GM12878 (cell line): ENCODE measurements at regions not wholly inside any gene's neighbourhood (a gene's known extent, or its start where the extent isn't known, plus 50 kb on each side); places are given as distances from the start of the nearest gene placed in this dataset.

Experiments used
- ATAC-seq: fragments of 200-7000 bp; cut with Tn5 transposase; 3 replicates; pipeline ENCODE4 v1.9.1; 2020; ENCODE audit warnings: mild to moderate bottlenecking, moderate library complexity
- BruUV-seq: library from RNA; stranded (reverse); fragments of 400-500 nt; replicated peaks from 2 replicates; lab custom pipeline; 2021; lab: Mats Ljungman, UMichigan
- CTCF ChIA-PET: fragments of 300-600 bp; sonication (Branson Sonifier 250); formaldehyde crosslinking; extraction: SDS; loops from one replicate; lab custom pipeline; 2021; ENCODE audit warnings: inconsistent platforms; lab: Yijun Ruan, JAX
- POLR2A ChIA-PET: fragments of 350-600 bp; formaldehyde crosslinking; extraction: SDS; loops from one replicate; lab custom pipeline; 2021; ENCODE audit warnings: inconsistent platforms; lab: Charles Lee
- RAD21 ChIA-PET: fragments of 300-600 bp; sonication (Branson Sonifier 250); formaldehyde crosslinking; loops from one replicate; lab custom pipeline; 2023; ENCODE audit warnings: antibody characterized with exemption; ENCODE audit not compliant: unreplicated experiment; lab: Charles Lee
- SMC1A ChIA-PET: fragments of 300-600 bp; sonication (Branson Sonifier 250); formaldehyde crosslinking; loops from one replicate; lab custom pipeline; 2023; ENCODE audit not compliant: unreplicated experiment, uncharacterized antibody; lab: Charles Lee
- DNase-seq: peaks from one replicate; pipeline ENCODE4 v3.0.0-alpha.2; 2011; ENCODE audit warnings: low read depth, low spot score
- FAIRE-seq: peaks from 3 replicates; lab custom pipeline; 2011; peaks lifted over from hg19 to GRCh38; lab: Jason Lieb, UNC
- H2AFZ ChIP-seq: 2 replicates; pipeline ENCODE4 v1.6.0; 2011; ENCODE audit warnings: low read depth, low read length, control low read depth; ENCODE audit not compliant: control insufficient read depth
- H3K27ac ChIP-seq: 2 replicates; pipeline ENCODE4 v1.5.1; 2011; ENCODE audit warnings: control low read depth; ENCODE audit not compliant: control insufficient read depth, insufficient read depth
- H3K27me3 ChIP-seq, 2 experiments: replicated peaks in 1 of 2; 2 replicates each; pipeline versions ENCODE4 v1.6.0 to v1.6.1; 2011; ENCODE audit warnings: low read length in 1 of 2; ENCODE audit not compliant: control insufficient read depth in 2 of 2, insufficient read depth in 2 of 2
- H3K36me3 ChIP-seq, 2 experiments: 2 replicates each; pipeline ENCODE4 v1.5.1; 2011; ENCODE audit warnings: low read length in 1 of 2; ENCODE audit not compliant: control insufficient read depth in 2 of 2, insufficient read depth in 2 of 2
- H3K4me1 ChIP-seq: 2 replicates; pipeline ENCODE4 v1.6.1; 2011; ENCODE audit warnings: mild to moderate bottlenecking, low read length, moderate library complexity, mixed read lengths; ENCODE audit not compliant: control insufficient read depth, insufficient read depth
- H3K4me2 ChIP-seq: 2 replicates; pipeline ENCODE4 v1.6.0; 2011; ENCODE audit warnings: control low read depth; ENCODE audit not compliant: control insufficient read depth, insufficient read depth
- H3K4me3 ChIP-seq: fragments of 200-600 bp; sonication (generic); 2 replicates; pipeline ENCODE4 v1.5.1; 2016
- H3K79me2 ChIP-seq: 2 replicates; pipeline ENCODE4 v1.6.0; 2011; ENCODE audit warnings: low read length; ENCODE audit not compliant: control insufficient read depth, insufficient read depth
- H3K9ac ChIP-seq: 2 replicates; pipeline ENCODE4 v1.8.0; 2011; ENCODE audit warnings: low read length, control low read depth, mixed read lengths; ENCODE audit not compliant: control insufficient read depth, insufficient read depth
- H3K9me3 ChIP-seq: replicated peaks from 3 replicates; pipeline ENCODE4 v1.5.1; 2011; ENCODE audit warnings: mild to moderate bottlenecking, low read length; ENCODE audit not compliant: control insufficient read depth, insufficient read depth
- H4K20me1 ChIP-seq: 2 replicates; pipeline ENCODE4 v1.6.0; 2011; ENCODE audit not compliant: control insufficient read depth, insufficient read depth
- CBX5 ChIP-seq: sonication (generic); IDR thresholded peaks from 2 replicates; pipeline ENCODE4 v1.6.1; 2016; ENCODE audit warnings: low read depth, moderate library complexity, mild to moderate bottlenecking, inconsistent platforms
- GABPA ChIP-seq: IDR thresholded peaks from 2 replicates; pipeline ENCODE4 v1.6.1; 2014; ENCODE audit warnings: antibody characterized with exemption, low read depth, mild to moderate bottlenecking, inconsistent platforms
- JUNB ChIP-seq: IDR thresholded peaks from 2 replicates; pipeline ENCODE4 v1.6.1; 2016; ENCODE audit warnings: antibody characterized with exemption, mild to moderate bottlenecking
- MEF2B ChIP-seq: fragments of 450-650 bp; IDR thresholded peaks from 2 replicates; pipeline ENCODE4 v1.6.1; 2018; ENCODE audit warnings: mild to moderate bottlenecking, moderate library complexity; ENCODE audit not compliant: partially characterized antibody, poor library complexity, severe bottlenecking
- NBN ChIP-seq: fragments of 450-650 bp; IDR thresholded peaks from 2 replicates; pipeline ENCODE4 v1.6.1; 2016
- NR2C2 ChIP-seq: IDR thresholded peaks from 2 replicates; pipeline ENCODE4 v1.6.1; 2011; ENCODE audit warnings: borderline replicate concordance, low read depth; ENCODE audit not compliant: control insufficient read depth, insufficient read length
- POLR2AphosphoS2 ChIP-seq: IDR thresholded peaks from 2 replicates; pipeline ENCODE4 v1.6.1; 2011; ENCODE audit warnings: low read depth, mild to moderate bottlenecking, low read length, improper control_type of control experiment, moderate library complexity
- POLR2AphosphoS5 ChIP-seq: IDR thresholded peaks from 2 replicates; pipeline ENCODE4 v1.6.1; 2011; ENCODE audit warnings: mild to moderate bottlenecking, low read length, inconsistent platforms
- RCOR1 ChIP-seq: conservative IDR thresholded peaks from 2 replicates; pipeline ENCODE4 v1.6.1; 2012; ENCODE audit warnings: low read depth, low read length, improper control_type of control experiment
- SMAD5 ChIP-seq: IDR thresholded peaks from 2 replicates; pipeline ENCODE4 v1.6.1; 2016; ENCODE audit warnings: antibody characterized with exemption, low read depth
- SMC3 ChIP-seq: IDR thresholded peaks from 2 replicates; pipeline ENCODE4 v1.6.1; 2011; ENCODE audit warnings: low read length, improper control_type of control experiment, borderline replicate concordance
- SUPT20H ChIP-seq: IDR thresholded peaks from 2 replicates; pipeline ENCODE4 v1.6.1; 2011; ENCODE audit warnings: low read depth, mild to moderate bottlenecking, low read length, moderate library complexity, borderline replicate concordance; ENCODE audit not compliant: control insufficient read depth
- WRNIP1 ChIP-seq: IDR thresholded peaks from 2 replicates; pipeline ENCODE4 v1.6.1; 2011; ENCODE audit warnings: low read depth, low read length, improper control_type of control experiment, borderline replicate concordance
- WGBS: methylation state at CpG from one replicate; pipeline ENCODE4 v1.1.6; 2016; ENCODE audit warnings: low lambda C conversion rate; ENCODE audit not compliant: insufficient replicate concordance, insufficient coverage; ENCODE audit errors: missing lambda C conversion rate; 5-methylcytosine and 5-hydroxymethylcytosine counted together
- in situ Hi-C: fragments of 300-500 bp; cut with MboI; formaldehyde crosslinking; loops from 9 replicates; pipeline ENCODE4 v1.14.3; 2018; ENCODE audit warnings: mixed read lengths
- intact Hi-C: fragments of 100-400 bp; cut with micrococcal nuclease; formaldehyde crosslinking; loops from one replicate; pipeline ENCODE4 v1.14.2; 2022; ENCODE audit not compliant: unreplicated experiment
- TF ChIP-seq, protein P1 (sequence below): IDR thresholded peaks from 2 replicates; pipeline ENCODE4 v1.6.1; 2011; ENCODE audit warnings: mild to moderate bottlenecking, low read depth, low read length, moderate library complexity; ENCODE audit not compliant: insufficient replicate concordance
- TF ChIP-seq, protein P2 (sequence below): fragments of 450-650 bp; IDR thresholded peaks from 2 replicates; pipeline ENCODE4 v1.6.1; 2018; ENCODE audit warnings: borderline replicate concordance, mild to moderate bottlenecking; ENCODE audit not compliant: partially characterized antibody

DNA sequence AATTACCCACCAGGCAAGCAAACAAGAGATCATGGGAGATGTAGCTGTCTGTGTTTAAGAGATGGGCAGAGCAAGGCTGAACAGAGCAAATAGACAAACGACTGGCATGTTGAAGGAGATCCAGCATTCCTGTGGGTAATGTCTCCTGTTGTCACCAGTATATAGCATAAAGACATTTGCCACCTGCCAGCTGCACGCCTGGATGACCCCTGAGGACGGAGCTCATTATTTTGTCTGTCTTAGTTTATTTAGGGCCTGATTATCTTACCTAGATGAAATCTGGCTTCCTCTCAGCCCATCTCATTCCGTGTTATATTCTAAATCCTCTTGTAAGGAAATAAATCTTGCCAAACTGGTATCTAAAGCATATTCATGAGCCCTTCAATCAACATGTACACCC is 510.3 kb upstream of the LINC00305 start:
- WGBS, result 1% methylated on average over 4 of the region's 4 CpGs
- DNase-seq, result no peak
- in situ Hi-C loops, result no loop called here
- H3K36me3 ChIP-seq, result no peaks in the 10 kb centered on the region
- no peak overlapping the region for H3K4me3 ChIP-seq
- H3K9ac ChIP-seq, result no peak overlapping the region
- ChIA-PET POLR2A (no interaction called here), RAD21 (no interaction called here), CTCF (no interaction called here), SMC1A (no interaction called here)
- TF ChIP-seq NR2C2 (no peak), SMC3 (no peak), POLR2AphosphoS2 (no peak), CBX5 (no peak), NBN (no peak), RCOR1 (no peak)
- TF ChIP-seq, protein P1, sequence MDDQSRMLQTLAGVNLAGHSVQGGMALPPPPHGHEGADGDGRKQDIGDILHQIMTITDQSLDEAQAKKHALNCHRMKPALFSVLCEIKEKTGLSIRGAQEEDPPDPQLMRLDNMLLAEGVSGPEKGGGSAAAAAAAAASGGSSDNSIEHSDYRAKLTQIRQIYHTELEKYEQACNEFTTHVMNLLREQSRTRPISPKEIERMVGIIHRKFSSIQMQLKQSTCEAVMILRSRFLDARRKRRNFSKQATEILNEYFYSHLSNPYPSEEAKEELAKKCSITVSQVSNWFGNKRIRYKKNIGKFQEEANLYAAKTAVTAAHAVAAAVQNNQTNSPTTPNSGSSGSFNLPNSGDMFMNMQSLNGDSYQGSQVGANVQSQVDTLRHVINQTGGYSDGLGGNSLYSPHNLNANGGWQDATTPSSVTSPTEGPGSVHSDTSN, result no peak
- no peaks in the 10 kb centered on the region for H4K20me1 ChIP-seq
- intact Hi-C loops, result no loop called here
- no peaks in the 10 kb centered on the region for H3K9me3 ChIP-seq
- H2AFZ ChIP-seq, result no peak overlapping the region
- no peak for FAIRE-seq
- no peak overlapping the region for H3K4me2 ChIP-seq
- H3K27ac ChIP-seq, result no peak overlapping the region
- ATAC-seq, result no peak
- no peaks in the 10 kb centered on the region for H3K27me3 ChIP-seq
- BruUV-seq, result no TSS peak
- no peaks in the 10 kb centered on the region for H3K79me2 ChIP-seq
- no peaks in the 10 kb centered on the region for H3K4me1 ChIP-seq

DNA sequence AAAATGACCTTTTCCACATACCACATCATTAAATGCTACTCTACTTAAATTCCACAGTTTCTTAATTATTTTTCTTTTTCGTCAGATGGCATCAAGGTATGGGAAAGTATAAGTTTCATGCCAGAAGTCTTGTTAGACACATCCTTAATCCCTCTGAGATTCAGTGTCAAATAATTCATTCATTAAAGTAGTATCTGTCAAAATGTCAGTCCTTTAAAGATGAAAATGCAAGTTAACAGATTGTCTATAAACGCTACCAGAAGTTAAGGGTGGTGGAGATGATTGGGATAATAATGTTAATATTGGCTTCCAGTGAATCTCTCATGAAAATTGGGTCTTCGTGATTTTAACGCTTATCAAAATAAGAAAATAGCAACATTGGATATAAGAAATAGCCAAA is 504.2 kb upstream of the LINC00305 start:
- Histone ChIP-seq H3K79me2 (no peaks in the 10 kb centered on the region), H3K27ac (no peak overlapping the region), H2AFZ (no peak overlapping the region), H4K20me1 (no peaks in the 10 kb centered on the region), H3K36me3 (no peaks in the 10 kb centered on the region), H3K9me3 (no peaks in the 10 kb centered on the region), H3K27me3 (no peaks in the 10 kb centered on the region), H3K4me2 (no peak overlapping the region), H3K4me3 (no peak overlapping the region), H3K4me1 (no peaks in the 10 kb centered on the region), H3K9ac (no peak overlapping the region)
- RAD21 ChIA-PET, result no interaction called here
- intact Hi-C loops, result no loop called here
- no peak for FAIRE-seq
- BruUV-seq, result no TSS peak
- no peak for ATAC-seq
- POLR2A ChIA-PET, result no interaction called here
- in situ Hi-C loops, result no loop called here
- SMC1A ChIA-PET, result no interaction called here
- DNase-seq, result no peak
- WGBS, result 6% methylated on average over 4 of the region's 4 CpGs
- CTCF ChIA-PET, result no interaction called here
- TF ChIP-seq, protein P2, sequence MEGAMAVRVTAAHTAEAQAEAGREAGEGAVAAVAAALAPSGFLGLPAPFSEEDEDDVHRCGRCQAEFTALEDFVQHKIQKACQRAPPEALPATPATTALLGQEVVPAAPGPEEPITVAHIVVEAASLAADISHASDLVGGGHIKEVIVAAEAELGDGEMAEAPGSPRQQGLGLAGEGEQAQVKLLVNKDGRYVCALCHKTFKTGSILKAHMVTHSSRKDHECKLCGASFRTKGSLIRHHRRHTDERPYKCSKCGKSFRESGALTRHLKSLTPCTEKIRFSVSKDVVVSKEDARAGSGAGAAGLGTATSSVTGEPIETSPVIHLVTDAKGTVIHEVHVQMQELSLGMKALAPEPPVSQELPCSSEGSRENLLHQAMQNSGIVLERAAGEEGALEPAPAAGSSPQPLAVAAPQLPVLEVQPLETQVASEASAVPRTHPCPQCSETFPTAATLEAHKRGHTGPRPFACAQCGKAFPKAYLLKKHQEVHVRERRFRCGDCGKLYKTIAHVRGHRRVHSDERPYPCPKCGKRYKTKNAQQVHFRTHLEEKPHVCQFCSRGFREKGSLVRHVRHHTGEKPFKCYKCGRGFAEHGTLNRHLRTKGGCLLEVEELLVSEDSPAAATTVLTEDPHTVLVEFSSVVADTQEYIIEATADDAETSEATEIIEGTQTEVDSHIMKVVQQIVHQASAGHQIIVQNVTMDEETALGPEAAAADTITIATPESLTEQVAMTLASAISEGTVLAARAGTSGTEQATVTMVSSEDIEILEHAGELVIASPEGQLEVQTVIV, result no peak
- TF ChIP-seq MEF2B (no peak), JUNB (no peak), WRNIP1 (no peak), NR2C2 (no peak), GABPA (no peak), SMAD5 (no peak), POLR2AphosphoS5 (no peak), SUPT20H (no peak)
